Right ventricle myocardium superior (tissue), 1 donor: ENCODE measurements at regions not wholly inside any gene's neighbourhood (a gene's known extent, or its start where the extent isn't known, plus 50 kb on each side); places are given as distances from the start of the nearest gene placed in this dataset.

Experiments used
- ATAC-seq: fragments of 200-7000 bp; cut with Tn5 transposase; one replicate; pipeline ENCODE4 v1.9.1; 2020; ENCODE audit warnings: mild to moderate bottlenecking; ENCODE audit not compliant: poor library complexity
- DNase-seq: peaks from one replicate; pipeline ENCODE4 v3.0.0-alpha.2; 2020
- intact Hi-C: fragments of 100-400 bp; cut with DNase I; formaldehyde crosslinking; loops from one replicate; pipeline ENCODE4 v1.11.2; 2022
- donor health status: DM: no; HTN: yes; CAD: no; lungs with severe emphysema.

DNA sequence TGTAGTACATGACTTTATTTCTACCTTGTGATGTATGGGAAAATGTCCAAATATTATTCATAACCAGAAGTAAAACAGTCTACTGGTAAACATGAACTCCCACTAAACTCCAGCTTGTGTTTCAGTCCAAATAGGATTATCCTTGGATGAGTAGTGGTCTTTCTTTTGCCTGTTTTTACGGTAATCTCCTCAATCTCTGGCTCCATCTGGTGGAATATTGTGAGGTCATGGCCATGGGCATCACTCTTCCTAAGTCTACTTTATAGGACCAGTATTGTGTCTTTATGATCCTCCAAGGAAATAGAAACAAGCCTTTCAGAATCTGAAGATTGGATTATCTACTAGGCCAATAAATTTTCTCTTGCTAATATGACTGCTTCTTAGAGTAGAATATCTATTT lies 505.0 kb downstream of the BMP2 start:
- DNase-seq, result no peak
- intact Hi-C loops, result no loop called here
- ATAC-seq, result no peak

DNA sequence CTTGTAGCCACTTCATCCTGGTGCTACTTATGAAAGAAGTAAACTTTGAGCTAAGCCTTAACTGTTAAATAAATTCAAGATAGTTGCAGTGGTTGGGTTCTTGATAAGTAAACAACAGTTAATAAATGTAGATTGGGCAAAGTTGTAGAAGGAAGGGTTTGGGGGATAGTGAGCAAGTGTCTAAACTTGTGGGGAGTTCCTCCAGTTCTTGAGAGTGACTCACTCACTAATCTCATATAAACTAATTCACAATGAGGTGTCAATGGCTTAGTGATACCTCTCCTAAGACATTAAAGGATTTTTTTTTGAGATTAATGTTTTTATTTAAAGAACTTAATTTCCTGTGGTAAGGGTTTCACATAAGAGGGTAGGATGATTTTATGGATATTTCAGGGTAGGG lies 507.4 kb downstream of the BMP2 start:
- ATAC-seq (no peak), DNase-seq (no peak)
- intact Hi-C loops, result no loop called here

DNA sequence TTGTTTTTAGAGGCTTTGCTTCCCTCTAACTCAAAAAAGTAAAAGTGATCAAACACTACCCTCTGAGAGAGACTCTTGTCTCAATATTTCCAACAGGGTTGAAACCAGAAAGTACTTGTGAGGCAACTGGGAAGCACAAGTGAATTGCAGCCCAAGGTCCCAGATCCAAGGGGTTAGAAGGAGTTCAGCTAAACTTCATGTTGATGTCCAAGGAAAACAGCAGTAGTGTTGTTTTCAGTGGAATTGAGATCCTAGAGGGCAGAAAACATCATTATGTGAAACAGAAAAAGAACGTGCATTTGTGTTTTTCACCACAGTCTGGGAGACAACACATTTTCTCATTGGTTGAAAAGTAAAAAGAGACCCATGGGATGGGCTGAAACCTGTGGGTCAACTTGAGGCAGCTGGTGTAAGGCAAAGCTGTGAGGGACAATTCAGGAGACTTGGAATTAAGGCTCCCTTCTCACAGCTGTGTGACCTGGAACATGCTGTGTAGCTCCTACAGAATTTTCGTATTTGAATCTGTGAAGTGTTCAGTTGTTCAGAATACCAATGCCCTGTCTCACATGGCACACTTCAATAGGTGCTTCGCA lies 508.3 kb downstream of the BMP2 start:
- DNase-seq (no peak), ATAC-seq (no peak)
- intact Hi-C loops, result no loop called here

DNA sequence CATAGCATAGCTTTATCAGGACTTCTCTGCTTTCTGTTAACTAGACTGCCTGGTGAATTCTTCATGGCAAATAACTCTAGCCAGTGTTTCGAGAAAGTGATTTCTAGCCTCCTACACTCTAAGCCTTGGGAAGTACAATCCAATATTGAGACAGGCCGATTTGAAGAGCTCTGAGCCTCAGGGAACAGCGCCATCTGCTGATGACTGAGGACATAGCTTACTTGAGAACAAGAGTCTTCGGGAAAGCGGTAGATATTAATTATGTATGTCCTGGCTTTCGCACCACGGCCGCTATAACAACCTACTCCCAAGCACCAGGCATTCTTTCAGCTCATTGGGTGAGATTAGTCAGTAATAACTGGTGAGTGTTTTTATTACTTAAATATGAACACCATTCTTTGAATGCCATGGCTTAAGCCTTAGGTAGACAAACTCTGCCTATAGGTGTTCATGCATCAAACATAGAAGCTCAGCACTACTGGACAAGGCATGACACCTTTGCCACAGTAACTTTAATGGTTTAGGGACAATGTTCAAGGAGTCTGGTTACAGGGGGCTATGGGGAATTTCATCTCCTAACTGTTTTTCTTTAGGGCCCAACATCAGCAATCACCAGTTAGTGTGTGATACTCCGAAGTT lies 518.6 kb downstream of the BMP2 start:
- intact Hi-C loops, result loop anchor here (5.0 to 10.0 kb wide), 3 partner anchors 111 to 1141 kb away; no protein-coding TSS in a partner anchor
- ATAC-seq, result peak; percentile 92
- DNase-seq, result peak; percentile 78

DNA sequence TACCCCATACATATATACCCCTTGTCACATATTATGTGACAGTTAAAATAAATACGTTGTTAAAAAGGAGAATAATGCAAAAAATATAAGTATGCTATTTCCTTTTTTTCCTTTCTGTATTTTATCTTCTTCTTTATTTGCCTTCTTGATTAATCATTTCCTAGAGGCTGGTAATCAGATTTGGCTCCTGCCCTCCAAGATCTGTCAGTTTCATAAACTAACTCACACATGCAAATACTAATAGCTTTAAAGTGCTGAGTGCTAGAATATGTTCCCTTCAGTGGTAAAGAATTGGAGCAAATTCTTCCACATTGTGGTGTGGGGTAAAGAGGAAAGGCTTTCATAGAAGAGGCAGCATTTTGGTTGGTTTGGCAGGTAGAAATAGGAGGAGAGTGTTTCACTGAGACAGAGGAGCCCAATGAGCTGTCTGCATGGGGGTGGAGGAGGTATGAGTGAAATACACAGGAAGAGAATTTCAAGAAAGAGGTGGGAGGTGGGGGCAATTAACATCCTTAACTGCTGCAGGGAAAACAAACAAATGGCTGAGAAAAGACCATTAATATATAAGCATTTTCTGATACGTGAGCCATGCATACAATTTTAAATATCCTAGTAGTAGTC lies 523.9 kb downstream of the BMP2 start:
- intact Hi-C loops, result no loop called here
- no peak for DNase-seq
- no peak for ATAC-seq

DNA sequence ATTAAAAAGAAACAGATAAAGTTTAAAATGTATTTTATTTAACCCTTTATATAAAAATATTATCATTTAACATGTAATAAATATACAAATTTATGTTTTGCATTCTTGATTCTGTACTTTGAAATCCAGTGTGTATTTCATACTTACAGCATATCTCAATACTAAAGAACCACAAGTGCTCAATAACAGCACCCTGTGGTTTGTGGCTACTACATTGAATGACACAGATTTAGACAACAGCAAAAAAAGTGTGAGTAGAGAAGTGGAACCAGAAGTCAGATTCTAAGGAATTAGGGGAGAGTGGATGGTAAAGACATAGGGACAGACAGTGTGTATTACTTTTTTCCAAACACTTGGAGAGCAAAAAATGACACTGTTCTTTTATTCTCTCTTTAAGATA lies 524.5 kb downstream of the BMP2 start:
- intact Hi-C loops, result no loop called here
- ATAC-seq (no peak), DNase-seq (no peak)

DNA sequence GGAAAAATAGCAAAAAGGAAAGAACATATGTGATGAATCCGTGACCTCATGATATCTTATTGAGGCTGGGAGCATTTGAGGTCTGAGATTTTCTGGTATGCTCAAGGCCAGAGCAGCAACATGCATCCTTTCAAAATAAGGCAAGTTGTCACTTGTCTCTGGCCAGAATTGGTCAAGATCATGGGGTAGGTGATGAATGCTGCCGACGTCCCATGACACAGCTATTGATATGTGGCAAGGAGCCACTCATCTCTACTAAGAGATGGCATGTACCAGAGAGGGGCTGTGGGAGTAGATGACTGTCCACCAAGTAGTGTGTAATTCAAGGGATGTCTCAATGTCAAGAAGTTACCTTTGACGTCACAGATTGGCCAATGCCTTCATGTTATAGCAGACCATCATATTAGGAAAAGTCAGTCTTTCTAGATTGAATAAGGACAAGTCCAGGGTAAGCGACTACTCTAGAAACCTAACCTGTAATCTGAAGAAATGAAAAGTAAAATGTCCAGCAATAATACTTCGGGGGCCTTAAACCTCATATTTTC lies 527.4 kb downstream of the BMP2 start:
- DNase-seq (no peak), ATAC-seq (no peak)
- intact Hi-C loops, result no loop called here

DNA sequence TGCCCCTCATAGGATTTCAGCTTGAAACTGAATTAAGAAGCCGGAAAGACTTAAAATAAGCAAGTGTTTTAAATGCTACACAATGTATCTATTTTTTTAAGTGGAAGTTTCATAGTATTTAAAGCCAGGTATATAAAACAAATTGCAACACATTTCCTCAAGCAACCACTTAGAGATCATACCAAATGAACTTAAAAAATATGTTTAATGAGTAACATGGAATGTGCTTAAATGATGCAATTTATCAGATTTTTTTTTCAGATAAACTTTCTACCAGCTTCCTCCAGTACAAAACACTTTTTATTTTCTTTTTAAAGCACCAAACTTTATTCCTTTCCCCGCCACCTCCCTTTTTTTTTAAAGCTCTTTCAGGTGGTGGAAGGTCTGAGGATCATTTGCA lies 534.3 kb downstream of the BMP2 start:
- intact Hi-C loops, result no loop called here
- DNase-seq, result no peak
- ATAC-seq, result no peak

DNA sequence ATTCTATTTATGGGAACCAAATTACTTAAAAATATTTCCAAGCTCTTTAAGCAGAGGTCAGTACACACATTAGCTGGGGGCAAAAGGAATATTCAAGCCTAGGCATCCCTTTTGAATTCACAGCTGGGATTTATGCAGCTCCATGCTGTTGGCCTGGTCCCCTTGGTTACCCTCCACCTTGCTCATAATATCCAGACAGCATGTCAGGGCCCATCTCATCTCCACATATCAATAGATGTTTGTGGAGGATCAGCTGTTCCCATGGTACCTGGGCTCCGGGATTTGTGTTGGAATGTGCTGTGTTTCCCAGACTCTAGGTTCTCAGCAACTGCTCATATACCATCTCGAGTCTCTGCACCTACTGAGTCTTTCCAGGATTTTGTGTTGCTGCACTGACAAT lies 534.8 kb downstream of the BMP2 start:
- ATAC-seq (no peak), DNase-seq (no peak)
- intact Hi-C loops, result no loop called here

DNA sequence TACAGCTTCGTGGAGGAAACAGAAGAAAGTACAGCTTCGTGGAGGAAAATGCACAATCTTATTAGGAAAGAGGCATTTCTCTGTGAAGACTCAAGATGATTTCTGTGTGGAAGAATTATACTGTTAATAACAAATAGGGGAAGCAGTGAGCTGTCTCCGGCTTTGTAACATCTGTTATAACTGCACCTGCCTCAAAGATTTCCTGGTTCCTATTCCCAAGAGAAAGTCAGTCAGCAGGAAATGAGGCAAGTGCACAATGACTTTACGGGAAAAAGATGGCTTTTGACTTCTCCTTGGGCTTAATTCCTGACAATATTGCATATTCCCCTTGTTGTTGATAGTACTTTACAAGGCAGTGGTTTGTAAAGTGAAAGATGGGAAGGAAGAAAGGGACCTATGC lies 538.5 kb downstream of the BMP2 start:
- intact Hi-C loops, result no loop called here
- no peak for DNase-seq
- ATAC-seq, result no peak

DNA sequence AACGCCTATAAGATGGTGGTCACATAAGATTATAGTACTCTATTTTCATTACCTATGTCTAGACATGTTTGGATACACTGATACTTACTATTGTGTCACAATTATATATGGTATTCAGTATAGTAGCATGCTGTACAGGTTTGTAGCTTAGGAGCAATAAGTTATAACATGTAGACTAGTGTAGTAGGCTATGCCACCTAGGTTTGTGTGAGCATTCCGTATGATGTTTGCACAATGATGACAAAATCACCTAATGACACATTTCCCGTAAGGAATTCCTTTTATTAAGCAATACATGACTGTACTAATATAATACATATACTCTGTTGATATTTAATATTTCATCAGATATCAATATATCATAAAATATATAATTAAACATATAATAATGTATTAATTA lies 540.7 kb downstream of the BMP2 start:
- no peak for DNase-seq
- no peak for ATAC-seq
- intact Hi-C loops, result no loop called here

DNA sequence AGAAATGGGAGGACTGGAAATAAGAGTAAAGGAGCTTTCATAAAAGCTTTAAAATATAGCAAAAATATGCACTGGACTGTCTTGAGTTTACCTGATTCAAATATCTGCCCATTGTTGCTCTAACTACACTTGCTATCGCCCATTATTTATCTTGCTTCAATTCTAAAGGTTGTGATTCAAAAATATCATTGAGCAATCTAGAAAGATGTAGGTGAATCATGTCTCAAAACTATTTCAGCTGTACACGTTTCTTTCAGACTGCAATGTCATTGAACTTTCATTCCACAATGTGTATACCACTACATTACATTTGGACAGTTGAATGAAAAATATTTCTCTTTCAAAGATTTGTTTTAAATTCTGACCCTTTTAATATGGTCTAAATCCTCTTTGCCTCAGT lies 545.6 kb downstream of the BMP2 start:
- ATAC-seq, result no peak
- DNase-seq, result no peak
- intact Hi-C loops, result no loop called here

DNA sequence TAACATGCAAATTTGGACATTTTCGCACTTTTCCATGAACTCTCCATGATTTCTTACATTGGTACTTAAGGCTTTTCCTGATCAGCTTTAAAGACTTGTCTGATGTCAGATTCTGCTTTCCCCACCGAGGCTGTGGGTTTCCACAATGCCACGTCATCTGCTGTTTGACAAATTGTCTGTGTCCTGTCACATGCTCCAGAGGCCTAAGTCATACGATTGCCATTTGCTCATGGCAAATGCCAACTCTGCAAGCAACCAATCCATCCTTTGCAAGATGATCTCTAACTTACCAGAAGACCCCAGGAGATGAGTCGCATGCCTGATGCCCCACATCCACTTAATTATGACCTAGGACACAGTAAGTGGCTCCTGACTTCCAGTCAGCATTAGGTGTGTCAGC lies 556.5 kb downstream of the BMP2 start:
- DNase-seq (no peak), ATAC-seq (no peak)
- intact Hi-C loops, result no loop called here

DNA sequence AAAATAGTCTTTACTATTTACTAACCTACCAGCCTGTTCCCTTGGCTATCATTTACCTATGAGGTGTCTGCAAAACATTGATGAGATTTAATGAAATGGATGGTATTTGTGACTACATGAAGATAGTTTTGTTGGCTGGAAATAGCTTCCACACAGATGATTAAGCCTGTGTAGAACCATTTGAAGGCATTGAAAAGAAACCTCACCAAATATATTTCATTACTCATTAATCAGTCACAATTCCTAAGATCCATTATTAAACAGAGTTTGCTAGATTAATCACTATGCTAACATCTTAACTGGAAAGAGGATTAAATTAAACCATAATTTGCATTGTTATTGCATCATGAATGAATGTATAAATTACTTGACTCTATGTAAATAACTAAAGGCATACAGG lies 560.3 kb downstream of the BMP2 start:
- no peak for DNase-seq
- ATAC-seq, result no peak
- intact Hi-C loops, result no loop called here

DNA sequence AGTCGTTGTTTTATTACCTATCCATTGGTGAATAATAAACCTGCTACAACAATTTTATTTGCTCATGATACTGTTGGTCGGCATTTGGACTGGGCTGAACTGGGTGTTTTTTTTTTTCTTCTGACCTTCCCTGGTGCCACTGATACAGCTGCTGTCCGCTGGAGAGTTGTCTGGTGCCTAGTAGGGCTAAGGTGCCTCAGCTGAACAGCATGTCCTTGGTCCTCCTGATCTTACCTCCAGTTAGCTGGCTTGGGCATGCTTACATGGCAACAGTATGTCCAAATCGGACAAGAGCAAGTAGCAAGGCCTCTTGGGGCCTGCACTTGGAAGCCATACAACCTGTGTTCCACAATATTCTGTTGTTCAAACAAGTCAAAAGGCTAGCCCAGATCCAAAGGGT lies 563.4 kb downstream of the BMP2 start:
- DNase-seq (peak; percentile 31), ATAC-seq (no peak)
- intact Hi-C loops, result no loop called here

DNA sequence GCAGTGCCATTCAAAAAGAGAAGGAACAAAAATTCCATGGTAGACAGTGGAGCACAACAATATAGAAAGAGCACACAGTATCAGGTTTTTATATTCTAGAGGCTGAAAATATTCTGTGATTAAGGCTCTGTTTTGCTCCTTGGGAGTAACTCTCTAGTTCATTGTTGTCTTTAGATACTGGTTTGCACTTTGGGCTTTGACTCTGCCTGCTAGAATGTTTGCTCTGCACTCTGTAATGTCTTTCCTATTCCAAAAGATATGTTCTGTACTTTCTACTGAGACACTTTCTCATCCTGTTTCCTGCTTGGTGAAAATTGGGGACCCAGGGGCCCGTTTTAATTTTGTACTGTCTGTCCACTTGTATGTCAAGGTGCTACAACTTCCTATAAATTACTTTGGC lies 564.7 kb downstream of the BMP2 start:
- DNase-seq, result no peak
- no peak for ATAC-seq
- intact Hi-C loops, result no loop called here

DNA sequence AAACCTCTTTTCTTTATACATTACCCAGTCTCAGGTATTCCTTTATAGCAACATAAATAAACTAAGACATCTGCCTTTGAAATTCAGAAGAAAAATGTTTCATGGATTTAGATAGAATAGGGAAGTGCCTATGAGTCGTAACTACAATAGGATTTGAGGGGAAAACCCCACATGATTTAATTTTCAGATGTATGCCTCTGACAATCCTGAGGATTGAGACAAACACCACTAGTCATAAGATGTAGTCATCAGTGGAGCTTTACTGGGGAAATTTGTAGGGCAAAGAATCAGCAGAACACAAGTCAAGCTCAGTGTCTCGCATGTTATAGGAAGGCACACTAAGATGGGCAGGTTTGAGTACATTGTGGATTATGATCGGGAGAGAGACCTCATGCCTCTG lies 566.4 kb downstream of the BMP2 start:
- DNase-seq (no peak), ATAC-seq (no peak)
- intact Hi-C loops, result no loop called here

DNA sequence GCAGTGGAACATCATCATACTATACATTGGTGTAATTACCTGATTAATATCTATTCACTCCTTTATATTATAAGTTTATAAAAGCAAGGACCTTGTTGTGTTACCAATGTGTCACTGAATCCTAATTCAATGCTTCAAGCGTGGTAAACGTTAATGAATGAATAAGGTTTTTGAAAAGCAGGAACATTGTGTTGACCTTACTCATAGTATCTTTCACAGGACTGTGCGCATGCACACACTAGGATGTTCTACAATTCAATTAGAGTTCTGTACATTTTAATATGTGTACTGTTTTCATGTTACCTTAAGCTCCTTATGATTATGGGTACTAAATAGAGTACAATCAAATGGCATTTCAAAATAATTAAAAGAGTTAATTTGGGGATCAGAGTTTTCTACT lies 578.5 kb downstream of the BMP2 start:
- ATAC-seq, result no peak
- intact Hi-C loops, result no loop called here
- no peak for DNase-seq

DNA sequence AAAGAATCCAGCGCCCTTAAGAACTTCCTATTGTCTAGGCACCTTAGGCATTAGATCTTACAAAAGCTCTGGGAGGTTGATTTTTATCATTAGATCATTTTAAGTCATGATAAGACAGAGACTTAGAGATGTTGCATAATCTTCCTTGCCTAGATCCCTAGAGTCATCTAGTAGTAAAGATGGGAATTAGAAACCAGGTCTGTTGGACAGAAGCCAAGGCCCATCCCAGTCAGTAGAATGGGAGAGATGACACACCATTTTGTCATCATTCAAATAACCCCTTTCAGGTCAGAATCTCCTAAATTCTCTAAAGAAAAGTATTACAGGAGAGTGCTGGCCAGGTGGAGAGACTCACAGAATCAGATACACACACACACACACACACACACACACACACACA lies 579.1 kb downstream of the BMP2 start:
- DNase-seq (no peak), ATAC-seq (no peak)
- intact Hi-C loops, result no loop called here

DNA sequence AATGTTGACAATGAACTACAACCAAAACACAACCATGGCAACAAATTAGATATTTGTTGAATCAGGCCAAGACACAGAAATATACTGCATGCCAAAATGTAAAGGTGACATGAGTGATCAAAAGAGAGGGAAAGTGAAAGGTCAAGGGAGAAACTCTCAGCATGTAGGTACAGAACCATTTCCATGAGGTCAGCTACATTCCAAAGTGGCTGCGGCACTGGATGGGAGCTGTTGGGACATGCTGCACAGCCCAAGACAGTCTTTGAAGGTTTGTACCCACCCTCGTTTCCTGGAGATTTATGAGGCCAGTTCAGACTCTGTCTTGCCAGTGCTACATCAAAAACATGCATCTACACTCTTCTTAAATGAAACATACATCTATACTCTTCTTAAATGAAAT lies 579.9 kb downstream of the BMP2 start:
- no peak for DNase-seq
- intact Hi-C loops, result no loop called here
- no peak for ATAC-seq
